HG03521 (cell line): ENCODE measurements at regions not wholly inside any gene's neighbourhood (a gene's known extent, or its start where the extent isn't known, plus 50 kb on each side); places are given as distances from the start of the nearest gene placed in this dataset.

Experiments used
- ATAC-seq: cut with Tn5 transposase; IDR thresholded peaks from one replicate; pipeline ENCODE4 v1.9.1; 2021; ENCODE audit warnings: mild to moderate bottlenecking, moderate library complexity; ENCODE audit not compliant: unreplicated experiment

DNA sequence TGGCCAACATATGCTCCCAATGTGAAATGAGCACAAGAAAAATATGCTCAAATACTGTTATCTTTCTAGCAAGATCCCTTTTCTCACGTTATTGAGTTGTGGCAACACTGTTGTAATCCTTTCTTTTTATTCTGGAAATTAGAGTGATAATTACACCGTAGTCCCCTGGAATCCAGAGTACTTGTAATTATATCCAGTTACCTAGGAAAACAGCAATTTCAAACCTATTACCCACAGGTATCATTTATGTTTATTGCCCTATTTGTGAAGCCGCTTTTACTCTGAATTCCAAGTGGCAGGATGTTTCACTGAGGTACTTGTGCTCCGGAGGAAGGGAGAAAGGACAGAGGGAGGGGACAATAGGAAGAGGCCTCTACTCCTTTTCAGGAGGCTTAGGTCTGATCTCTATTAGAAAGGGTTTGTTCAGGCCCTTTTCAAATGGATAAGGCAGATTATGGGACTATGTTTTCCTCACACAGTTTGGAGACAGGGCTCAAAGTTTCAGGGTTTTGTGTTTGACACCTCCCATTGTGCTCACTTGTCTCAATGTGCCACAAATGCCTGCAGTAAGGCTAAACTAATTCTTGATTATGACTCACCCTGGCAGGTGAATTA lies 646.6 kb downstream of the TUSC7 start:
- no peak for ATAC-seq

GRCh38 chr3:117358717-117359314 lies 649.2 kb downstream of the TUSC7 start:
- ATAC-seq, result no peak

GRCh38 chr3:117366574-117366973 lies 657.0 kb downstream of the TUSC7 start:
- no peak for ATAC-seq

DNA sequence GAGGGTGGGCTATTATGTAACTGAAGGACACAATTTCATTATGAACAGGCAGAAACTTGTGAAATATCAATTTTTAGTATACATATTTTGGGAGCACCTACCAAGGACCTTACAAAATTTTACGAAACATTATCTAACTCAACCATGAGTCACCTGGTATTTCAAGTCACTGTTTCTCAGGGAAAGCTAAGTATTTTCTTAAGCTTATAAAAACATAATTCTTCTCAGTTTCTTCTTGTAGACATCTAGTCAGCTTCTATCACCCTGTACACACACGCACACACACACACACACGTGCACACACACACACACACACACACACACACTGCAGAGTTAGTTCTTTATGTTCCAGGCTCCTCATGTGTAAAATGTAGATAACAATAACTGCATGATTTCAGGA lies 658.3 kb downstream of the TUSC7 start:
- no peak for ATAC-seq

GRCh38 chr3:117380631-117381030 lies 671.1 kb downstream of the TUSC7 start:
- no peak for ATAC-seq

- no peak for ATAC-seq
These were observed 683.5 kb downstream of the TUSC7 start for GRCh38 chr3:117393119-117393518.

DNA sequence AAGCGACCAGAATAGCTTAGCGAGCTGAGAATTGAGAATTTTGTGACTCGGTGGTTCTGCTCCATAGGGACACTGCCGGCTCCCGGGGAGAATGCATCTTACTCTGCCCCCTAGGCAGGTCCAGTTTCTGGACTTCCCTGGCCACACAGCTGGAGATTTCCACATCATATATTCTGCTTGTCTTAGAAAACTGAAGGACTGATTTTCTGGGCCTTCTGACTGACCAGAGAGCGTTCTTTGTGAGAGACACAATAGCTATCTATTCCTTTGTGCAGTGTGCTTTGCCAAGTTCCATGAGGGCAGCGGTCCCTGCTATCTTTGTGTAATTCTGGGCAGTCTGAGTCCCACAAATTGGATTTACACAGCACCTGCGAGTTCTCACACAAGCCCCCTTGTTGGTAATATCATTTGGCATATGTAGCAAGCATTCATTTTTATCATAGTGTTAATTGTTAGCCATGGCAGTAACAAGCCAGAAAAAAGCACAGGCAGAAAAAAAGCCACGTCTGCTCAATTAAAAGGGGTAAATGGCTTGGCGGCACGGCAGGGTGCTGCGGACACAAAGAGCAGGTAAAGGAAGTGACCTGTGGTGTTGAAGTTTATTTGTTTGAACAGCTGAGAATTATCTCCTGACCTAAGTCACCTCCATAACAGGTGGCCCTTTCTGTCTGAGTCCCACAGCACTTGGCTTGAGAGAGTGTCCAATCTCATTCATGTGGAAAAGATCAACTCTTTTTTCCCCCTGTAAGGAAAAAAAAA lies 688.7 kb downstream of the TUSC7 start:
- ATAC-seq, result no peak

GRCh38 chr3:117399311-117400078 lies 689.9 kb downstream of the TUSC7 start:
- ATAC-seq, result no peak

GRCh38 chr3:117400303-117400702 lies 690.7 kb downstream of the TUSC7 start:
- ATAC-seq, result no peak

GRCh38 chr3:117404141-117404540 lies 694.6 kb downstream of the TUSC7 start:
- ATAC-seq, result no peak

DNA sequence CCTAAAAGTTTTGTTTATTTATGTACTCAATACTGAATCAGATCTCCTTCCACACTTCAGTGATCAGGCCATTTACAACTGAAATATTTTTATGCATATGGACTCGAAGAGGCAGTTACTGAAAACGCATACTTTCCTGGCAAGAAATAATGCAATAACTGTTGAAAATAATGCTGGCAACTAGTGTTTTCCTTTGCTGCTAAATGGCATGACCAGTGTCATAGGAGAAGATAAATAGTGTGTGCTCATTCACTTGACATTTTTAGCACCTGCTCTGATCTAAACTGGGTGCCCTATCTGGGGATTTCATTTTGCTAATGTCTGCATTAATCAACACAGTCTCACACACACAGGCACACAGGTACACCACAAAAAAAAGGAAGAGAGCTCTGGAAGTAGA lies 695.2 kb downstream of the TUSC7 start:
- ATAC-seq, result no peak

DNA sequence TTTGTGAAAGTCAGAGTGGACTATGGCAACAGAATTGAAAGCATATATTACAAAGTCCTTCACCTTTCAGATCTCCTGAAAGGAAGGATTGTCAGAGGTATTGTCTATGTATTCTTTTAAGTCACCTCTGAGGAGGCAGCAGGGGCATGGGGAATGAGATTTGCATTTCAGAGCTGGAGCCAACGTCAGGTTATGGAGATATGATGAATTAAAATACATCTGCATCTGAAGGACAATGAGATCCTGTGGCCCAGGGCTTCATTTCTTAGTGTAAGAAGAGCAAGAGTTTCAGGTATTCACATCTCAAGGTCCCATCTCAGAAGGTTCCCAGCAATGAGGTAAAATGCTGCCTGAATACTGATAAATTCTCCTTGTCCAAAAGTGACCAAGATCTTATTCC lies 695.8 kb downstream of the TUSC7 start:
- ATAC-seq, result no peak

- peak; percentile 82 for ATAC-seq
These were observed 697.7 kb downstream of the TUSC7 start for GRCh38 chr3:117407317-117407716.

- no peak for ATAC-seq
These were observed 699.2 kb downstream of the TUSC7 start for GRCh38 chr3:117408811-117409210.

DNA sequence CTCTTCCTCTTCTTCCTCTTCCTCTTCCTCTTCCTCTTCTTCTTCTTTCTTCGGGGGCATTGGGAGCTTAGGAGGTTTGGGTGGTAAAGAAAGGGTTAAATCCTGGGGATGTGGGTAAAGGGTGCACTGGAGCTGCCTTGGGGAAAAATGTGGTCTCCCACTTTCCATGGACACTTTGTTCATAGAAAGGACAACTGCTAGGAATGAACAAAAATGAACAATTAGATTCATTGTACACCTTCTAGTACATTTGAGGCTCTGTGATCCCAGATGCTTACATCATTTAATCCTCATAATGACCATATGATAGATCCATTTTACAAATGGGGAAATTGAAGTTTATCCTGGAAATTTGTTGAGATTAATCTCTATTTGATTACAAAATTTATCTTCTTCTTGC lies 699.7 kb downstream of the TUSC7 start:
- ATAC-seq, result no peak

- ATAC-seq, result no peak
These were observed 700.3 kb downstream of the TUSC7 start for GRCh38 chr3:117409701-117410459.

GRCh38 chr3:117411971-117412370 lies 702.4 kb downstream of the TUSC7 start:
- no peak for ATAC-seq

GRCh38 chr3:117417411-117417810 lies 707.8 kb downstream of the TUSC7 start:
- ATAC-seq, result no peak

DNA sequence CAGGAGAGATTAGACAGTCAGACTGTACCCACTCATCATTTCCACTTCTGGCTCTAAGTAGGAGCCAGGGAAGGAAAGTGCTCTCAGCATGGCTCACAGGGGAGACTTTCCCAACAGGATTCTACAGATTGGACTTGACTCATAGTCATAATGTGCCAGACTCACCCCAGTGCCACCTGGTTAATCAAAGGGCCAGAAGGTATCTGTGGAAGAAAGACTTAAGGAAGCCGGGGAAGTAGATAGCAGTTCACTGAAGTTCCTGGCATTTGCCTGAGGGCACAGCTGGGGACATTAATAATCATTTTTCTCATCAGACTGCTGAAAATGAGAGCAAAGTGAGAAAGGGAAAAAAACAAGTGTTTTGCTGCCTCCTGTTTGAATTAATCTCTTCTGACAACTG lies 717.5 kb downstream of the TUSC7 start:
- ATAC-seq, result no peak

DNA sequence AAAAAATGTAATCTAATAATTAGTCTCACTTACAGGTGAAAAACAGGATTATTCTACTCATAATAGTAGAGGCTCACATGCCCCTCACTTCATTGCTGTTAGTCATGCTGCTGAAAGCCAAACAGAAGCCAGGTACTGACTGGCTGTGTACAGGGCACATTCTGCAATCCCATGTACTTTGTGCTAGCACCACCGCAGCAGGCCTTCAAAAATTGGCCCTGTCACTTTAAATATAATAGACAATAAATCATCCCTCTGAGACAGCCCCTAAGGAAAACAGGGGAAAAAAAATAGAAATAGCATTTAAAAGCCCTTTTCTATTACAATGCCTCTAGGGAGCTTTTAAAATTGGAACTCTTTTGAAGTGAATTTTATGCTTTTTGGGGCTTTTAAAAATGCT lies 723.8 kb downstream of the TUSC7 start:
- no peak for ATAC-seq
